CD4-positive, alpha-beta T cell treated with Interleukin-21 for 1 hour (primary cell): ENCODE measurements at regions not wholly inside any gene's neighbourhood (a gene's known extent, or its start where the extent isn't known, plus 50 kb on each side); places are given as distances from the start of the nearest gene placed in this dataset.
"Not testable (repeated sequence)": the region's sequence is repeated elsewhere in the genome, so short reads cannot be mapped to it uniquely, and the experiment has no call there.

Experiments used
- DNase-seq: peaks from one replicate; pipeline ENCODE4 v3.0.0-alpha.2; 2020

DNA sequence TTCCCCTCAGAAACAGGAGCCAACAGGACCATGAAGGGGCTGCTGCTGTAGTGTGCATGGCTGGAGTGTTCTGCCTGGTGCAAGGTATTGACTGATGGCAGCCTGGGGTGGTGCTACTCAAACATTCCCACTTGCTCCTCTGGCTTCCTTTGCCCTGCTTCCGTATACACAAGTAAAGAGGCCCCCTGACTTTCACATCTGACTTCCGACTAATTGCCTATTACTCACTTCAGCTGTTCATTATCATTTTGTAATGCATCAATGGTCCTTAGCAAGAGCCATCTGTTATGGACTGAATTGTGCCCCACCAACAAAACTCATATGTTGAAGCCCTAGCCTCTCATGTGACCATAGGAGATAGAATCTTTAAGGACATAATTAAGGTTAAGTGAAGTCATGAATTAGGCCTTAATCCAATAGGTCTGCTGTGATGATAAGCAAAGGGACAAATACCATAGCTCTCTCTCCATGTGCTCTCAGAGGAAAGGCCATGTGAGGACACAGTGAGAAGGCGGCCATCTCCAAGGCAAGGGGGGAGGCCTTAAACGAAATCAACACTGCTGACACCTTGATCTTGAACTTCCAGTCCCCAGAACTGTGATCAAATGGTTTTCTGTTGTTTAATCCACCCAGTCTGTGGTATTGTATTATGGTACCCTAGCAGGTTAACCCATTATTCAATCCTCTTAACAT is 122.5 kb upstream of the CLNK start:
- DNase-seq: no peak

DNA sequence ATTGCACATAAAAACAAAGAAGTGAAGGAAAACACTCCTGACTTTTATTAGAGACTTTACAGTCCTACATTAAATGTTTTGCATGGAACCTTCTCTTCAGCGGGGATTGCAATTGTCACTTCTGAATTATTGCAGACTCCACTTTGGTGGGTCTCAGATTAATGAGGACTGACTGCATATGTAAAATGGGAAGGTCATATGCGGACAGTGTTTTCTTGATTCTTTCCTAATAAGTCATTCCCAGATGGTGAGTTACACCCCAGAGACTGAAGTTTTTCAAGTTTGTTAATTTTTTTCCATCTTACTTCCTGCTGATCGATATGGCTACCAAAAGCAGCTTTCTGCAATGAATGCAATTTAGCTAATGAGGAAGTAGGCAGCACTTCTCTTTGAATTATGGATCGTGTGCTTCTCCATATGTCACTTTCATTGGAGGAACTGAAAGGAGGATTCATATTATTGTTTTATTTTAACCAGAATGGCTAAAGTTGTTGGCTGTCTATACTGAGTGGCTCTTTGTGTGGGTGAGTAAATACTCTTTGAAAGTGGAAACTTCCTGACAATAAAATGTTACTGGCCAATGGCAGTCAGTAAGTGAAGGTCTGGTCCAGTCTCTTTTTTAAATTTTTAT is 119.3 kb upstream of the CLNK start:
- no peak for DNase-seq

DNA sequence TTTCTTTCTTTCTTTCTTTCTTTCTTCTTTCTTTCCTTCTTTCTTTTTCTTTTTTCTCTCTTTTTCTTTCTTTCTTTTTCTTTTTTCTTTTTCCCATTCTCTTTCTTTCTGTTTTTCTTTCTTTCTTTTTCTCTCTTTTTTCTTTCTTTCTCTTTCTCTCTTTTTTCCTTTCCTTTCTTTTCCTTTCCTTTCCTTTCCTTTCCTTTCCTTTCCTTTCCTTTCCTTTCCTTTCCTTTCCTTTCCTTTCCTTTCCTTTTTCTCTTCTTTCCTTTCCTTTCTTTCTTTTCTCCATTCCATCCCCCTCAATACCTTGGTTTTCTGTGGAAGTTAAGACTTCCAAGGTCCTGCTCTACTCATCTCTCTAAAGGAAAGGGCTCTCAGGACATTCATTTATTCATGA is 102.8 kb upstream of the CLNK start:
- no peak for DNase-seq

DNA sequence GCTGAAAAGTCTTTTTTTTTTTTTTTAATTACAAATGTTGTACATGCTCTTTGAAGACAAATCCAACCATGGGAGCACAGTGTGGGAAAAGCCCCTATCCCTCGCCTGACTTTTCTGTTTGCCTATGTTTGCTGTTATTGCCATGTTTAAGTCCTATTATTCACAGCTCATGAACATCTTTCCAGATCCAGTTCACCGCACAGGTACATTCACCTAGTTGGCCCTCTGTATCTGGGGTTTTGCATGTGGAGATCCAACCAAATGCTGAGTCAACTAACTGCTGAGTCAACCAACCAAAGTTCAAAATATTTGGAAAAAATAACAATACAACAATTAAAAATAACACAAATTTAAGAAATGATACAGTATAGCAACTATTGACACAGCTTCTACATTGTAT is 100.1 kb upstream of the CLNK start:
- no peak for DNase-seq

DNA sequence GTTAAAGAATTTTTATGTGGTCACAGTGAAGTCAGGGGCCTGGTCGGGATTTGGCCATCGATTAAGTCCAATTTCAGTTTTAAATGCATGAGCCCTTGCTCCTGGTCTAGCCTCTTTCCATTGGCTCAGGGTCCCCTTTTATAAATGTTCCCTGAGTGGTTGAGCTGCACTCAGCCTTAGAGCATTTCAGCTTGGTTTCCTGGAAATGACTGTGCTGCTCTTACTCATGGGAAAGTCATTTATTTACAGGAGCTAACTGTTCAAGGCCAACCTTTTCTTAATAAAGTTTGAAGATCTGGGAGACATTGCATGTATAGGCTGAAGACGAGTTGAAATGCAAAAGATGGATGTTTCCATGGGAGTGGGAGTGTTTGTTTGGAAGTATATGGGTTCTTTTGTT is 98.8 kb upstream of the CLNK start:
- DNase-seq: no peak

DNA sequence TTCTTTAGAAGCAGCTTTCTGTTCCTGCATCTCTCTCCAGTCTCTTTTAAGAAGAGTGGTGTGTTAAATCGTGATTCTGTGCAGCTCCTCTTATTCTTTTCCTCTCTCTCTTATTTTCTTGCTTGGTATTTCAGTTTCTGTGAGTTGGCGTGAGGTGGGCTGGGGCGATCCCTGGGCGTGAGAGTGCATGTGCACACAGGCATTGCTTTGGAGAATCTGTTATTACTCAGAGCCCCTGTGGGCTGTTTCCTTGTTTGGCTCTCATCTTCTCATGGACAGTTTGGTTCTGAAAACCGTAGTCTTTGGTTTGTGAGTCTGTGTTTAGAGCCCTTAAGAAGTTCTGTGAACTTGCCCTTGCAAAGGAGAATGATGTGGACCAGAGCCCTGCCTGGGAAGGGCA is 97.2 kb upstream of the CLNK start:
- no peak for DNase-seq

DNA sequence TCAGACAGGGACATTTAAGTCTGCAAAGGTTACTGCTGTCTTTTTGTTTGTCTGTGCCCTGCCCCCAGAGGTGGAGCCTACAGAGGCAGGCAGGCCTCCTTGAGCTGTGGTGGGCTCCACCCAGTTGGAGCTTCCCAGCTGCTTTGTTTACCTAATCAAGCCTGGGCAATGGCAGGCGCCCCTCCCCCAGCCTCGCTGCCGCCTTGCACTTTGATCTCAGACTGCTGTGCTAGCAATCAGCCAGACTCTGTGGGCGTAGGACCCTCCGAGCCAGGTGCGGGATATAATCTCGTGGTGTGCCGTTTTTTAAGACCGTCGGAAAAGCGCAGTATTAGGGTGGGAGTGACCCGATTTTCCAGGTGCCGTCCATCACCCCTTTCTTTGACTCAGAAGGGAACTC is 96.2 kb upstream of the CLNK start:
- DNase-seq: not testable (repeated sequence)

DNA sequence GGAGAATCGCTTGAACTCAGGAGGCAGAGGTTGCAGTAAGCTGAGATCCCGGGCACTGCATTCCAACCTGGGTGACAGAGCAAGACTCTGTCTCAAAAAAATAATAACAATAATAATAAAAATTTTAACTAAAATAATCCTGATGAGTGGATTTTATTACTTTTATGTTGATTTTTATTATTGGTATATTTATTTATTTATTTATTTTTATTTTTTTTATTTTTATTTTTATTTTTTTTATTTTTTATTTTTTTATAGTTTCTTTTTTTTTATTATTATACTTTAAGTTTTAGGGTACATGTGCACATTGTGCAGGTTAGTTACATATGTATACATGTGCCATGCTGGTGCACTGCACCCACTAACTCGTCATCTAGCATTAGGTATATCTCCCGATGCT is 90.6 kb upstream of the CLNK start:
- DNase-seq: not testable (repeated sequence)

DNA sequence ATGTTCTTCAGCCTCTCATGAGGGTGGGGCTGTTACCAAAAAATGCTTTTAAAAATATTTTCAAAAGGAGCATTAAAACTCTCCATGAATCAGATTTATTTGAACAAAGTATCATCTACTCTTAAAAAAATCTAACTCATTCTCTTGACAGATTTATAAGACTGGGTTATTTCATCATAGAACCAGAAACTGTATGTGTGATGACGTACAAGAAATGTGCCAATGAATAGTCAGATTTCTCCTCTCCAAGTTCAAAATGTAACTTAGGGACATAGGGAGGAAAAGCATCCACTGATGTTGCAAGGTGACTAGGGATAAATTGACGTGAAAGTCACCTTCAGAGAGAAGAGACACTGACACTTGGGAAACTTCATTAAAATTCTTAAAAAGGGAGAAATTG is 89.1 kb upstream of the CLNK start:
- no peak for DNase-seq

DNA sequence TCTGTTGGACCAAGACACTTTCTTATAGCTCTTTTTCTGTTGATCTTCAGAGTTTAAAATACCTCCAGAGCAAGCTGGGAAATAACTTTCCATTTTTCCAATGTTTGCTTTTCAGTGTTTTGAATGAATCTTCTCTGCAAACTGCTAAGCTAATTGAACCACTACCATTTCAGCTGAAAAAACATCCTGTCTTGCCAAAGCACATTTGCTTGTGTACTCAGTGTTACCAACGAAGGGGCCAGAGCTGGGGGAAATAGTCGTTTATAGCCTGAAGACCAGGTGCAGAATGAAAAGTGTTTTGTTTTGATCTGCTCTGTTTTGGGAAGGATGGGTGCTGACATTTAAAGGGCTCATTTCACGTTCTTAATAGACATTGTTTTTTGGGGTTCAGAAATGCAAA is 88.4 kb upstream of the CLNK start:
- DNase-seq: no peak

DNA sequence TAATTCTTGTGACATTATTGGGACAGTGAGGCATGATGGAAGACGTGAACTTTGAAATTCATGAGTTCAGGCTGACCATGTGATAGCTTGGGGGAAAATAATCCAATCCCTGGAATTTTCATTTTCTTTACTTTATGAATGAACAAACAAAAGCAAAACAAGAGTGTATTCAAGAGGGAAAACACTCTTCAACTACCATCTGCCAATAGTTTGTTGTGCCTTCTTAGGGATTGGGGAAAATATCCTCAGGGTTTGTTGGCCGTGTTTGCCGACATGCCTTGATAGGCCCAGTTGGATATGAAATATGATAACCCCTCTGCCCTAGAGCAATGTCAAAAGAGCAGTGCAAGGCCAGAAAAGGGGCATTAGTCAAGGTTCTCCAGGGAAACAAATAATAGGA is 80.8 kb upstream of the CLNK start:
- no peak for DNase-seq

DNA sequence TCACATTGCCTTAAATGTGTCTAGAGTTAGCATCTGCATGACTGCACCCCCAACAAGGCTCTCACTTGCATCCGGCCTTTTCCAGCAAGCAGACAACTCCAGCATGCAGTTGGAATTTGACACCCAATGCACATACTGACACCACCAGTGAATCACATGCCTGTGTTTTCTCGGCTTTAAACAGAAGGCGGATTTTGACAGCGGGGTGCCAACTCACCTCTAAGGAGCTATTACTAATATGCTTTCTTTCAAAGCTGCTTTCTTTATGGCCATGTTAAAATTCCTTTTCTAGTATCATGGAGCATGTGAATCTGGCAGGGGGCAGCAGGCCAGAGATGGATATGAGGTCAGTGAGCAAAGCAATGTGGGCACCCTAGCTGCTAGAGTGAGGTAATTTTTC is 78.0 kb upstream of the CLNK start:
- DNase-seq: no peak

DNA sequence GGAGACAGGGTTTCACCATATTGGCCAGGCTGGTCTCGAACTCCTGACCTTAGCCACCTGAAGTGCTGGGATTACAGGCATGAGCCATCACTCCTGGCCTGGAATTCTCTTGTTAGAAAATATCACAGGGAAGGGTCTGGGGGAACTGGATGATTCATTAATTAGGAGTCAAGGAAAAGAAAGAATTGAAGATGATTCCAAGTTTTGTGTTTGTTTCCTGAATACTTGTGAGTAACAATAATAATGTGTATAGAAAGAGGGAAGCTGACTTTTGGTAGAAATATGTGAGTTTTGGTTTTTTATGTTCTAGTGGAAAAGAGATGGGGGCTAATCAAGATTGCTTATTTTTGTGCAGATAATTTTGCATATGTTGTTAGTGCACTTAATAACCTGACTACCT is 77.3 kb upstream of the CLNK start:
- DNase-seq: no peak

DNA sequence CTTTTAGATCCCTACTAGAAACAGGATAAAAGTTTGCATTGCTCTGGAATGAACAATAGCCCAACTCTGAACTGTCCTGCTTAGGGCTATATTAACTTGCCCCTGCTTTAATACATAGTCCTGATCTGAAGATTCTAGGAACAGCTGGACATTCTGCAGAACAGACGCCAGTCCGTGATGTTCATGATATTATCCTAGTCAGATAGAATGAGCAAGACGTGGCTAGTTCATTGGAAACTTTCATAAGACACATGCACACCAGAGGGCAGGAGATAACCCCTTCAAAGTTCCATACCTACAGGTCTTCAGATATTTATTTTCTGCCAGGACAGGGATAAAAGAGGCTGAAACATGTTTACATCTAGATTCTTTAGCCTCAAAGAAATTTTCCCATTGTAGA is 75.5 kb upstream of the CLNK start:
- no peak for DNase-seq

DNA sequence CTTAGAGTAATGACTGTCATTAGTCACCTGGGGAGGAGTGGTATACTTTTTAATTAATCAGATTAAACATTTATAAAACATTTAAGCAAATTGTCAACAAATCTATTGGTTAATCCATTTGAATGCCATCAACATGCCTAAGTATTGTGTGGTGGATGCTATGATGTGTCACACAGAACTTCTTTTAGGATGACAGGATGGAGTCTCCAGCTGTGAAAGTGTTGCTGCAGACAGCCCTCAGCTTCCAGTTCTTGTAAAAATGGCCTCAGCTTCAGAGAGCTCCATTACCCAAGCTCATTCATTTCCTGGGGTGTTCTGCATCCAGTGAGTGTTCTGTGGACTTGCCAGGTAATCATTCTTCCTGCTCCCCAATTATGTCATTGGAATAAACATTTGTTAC is 74.3 kb upstream of the CLNK start:
- DNase-seq: no peak

DNA sequence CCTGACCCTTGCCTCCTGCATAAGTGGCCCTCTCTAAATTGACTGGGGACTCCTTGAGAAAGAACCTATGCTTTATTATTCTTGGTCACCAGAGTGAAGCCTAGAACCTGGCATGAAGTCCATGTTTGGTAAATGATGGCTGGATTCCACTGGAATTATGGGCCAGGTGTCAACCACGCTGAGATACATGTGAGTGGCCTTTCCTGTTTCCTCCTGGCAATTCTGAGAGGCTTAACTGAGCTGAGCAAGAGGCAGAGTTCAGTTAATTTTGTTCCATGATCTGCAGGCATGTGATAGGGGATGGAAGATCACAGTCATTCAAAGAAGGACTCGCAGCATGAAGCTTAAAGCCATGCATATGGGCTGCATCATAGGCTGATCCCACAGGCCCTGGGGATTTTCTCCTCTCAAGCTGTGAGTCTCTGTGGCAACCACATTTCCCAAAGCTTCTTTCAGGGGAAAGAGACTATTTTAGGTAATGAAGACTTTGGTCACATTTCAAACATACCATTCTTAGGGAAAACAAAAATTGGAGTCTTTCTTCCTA is 69.4 kb upstream of the CLNK start:
- DNase-seq: no peak

DNA sequence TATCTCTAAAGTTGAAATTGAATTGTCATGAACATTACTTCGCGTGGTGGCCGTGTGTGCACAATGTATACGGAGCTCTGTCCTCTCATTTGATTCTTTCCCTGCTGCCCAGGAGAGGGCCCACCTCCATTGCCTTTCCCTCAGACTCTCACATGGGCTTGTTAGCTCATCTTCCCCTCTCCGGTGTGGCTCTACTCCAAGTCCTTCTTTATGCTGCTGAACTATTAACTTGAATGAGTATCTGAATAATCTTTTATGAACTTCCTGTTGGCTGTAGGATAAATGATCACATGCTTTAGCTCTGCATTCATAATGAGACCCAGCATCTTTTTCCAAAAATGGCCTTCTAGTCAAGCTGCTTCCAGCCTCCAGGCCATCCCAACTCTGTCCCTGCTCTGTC is 68.8 kb upstream of the CLNK start:
- DNase-seq: no peak

DNA sequence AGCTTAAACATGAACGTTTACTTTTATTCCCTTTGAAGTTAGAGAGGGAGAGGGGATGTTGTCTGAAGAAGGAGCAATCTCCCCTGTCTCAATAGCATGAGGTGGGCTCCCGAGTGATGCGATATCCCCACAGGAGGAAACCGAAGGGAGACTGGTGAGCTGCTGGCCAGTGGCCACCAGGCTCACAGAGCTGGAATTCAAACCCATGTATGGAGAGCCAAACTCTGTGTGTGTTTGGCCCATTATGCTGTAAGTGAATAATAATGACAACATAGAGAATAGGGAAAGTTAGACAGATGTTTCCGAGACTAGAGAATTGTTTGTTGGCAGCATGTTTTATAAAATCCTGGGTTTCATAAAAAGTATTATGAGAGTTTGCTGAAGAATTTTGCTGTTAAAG is 66.1 kb upstream of the CLNK start:
- no peak for DNase-seq

DNA sequence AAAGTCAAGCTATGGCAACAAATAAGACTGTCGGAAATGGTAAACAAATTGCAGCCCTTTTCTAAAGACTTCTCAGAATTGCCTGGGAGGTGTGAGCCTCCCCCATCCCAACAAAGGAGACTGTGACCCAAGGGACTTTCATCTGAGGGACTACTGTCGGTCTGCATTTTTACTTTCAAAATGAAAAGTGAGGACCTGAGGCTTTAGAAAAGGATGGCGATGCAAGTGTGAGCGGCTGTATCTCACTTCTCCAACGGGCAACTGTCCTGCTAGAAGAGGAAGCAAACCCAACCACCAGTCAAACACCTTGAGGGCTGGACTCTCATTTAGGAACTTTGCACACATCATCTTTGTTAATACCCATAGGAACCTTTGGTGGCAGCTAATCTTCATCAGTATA is 62.6 kb upstream of the CLNK start:
- DNase-seq: no peak

DNA sequence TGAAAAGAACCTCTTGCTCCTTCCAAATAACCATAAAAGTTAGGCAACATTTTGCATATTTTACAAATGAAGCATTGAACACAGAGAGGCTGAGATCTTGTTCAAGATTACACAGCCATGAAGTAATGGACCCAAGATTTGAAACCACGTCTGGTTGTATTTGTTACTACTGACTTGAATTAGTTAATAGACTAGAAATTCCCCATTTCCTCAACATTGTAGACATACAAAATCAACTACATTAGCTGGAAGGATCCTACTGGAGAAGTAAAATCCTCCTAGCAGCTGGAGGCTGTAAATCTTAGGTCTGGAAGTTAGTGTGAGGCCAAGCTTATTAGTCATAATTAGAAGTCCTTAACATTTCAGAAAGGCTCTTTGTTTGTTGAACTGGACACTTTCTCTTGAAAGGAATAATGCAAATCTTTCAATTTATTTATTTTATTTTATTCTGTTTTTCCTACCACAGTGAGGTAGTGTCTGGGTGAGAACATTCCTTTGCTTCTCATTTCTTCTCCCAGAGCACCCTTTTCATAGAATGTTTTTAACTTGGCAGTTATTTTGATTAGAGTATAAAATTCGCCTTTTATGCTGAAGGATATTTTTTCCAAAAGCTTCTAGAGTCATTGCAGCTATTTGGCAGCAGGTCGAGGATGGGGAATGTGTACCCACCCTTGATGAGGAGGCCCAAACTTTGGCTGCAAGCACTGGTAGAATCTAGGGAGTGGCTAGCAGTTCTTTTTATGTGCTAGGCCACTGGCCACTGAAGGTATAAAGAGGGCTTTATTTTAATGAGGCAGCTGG is 62.0 kb upstream of the CLNK start:
- no peak for DNase-seq

DNA sequence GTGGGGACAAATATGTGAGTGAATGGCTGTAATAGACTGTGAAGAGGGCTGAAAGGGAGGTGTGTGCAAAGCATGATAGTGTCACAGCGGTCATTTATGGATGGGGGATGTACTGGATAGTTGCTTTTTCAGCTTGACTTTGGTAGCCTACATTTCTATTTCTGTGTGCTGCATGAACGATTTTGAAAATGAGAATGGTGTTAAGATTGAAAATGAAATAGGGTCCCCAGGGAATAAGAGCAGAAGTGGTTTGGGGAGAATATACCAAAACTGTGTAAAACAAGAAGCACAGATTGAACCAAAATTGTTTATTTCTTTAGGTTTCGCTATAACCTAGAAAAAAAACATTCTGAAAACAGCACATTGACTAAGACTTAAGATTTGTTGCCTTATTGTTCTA is 58.8 kb upstream of the CLNK start:
- DNase-seq: no peak

DNA sequence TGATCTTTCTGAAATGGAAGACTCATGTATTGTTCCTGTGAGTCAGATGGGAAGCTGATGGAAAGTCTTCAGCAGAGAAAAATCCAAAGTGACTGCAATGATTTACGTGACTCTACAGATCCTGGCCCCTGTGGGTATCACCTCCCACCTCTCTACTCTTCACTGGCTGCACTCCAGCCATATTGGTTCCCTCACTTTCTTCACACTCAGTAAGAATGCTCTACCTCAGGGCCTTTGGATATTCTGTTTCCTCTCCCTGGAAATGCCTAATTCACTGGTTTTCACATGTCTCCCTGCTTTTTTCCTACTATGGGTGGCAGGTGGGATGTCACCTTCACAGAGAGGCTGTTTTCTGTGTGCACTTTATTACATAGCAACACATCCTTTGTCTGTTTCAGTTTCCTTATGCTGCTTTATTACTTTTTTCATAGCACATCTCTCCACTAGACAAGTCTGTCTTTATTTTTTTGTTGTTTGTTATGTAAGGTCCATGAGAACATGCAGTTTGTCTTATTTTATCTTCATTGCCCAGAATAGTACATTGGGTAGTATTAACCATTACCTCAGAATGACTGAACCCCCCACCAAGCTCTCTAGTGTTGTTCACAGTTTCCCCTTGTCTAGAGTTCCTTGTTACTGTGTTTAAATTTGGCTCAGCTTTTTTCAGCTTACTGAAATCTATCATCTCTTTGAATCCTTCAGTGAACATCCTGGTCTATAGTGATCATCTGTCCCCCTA is 57.6 kb upstream of the CLNK start:
- DNase-seq: no peak

DNA sequence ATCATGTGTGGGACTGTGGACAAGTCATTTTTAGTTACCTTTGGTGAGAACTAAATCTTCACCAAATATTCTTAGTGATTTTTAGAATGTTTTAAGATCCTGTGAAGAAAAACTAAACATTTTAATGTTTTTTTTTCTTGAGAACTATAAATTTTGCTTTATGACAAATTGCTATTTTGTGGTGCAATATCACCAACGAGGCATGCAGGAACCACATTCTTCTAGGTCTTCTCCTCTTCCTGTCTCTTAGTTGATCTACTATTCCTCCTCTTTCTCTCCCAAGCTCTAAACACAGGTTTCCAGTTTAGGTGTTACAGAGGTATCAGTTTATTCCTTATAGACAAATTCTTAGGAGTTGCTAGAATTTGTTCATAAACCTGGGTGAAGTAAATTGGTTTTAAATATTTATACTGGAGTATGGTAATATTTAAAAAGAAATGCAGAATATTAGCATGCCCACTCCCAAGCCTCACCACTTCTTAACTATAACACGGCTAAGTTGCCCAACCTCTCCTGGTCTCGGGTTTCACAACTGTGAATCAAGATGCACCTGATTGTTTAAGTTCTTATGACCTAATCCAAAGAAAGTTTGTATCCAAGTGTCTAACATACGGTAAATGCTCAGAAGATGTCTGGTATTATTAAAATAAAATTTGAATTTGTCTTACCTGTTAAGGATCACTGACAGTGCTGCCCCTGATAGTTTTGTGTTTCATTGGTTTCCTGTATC is 56.5 kb upstream of the CLNK start:
- no peak for DNase-seq
